PC-3 (cell line): ENCODE measurements at regions not wholly inside any gene's neighbourhood (a gene's known extent, or its start where the extent isn't known, plus 50 kb on each side); places are given as distances from the start of the nearest gene placed in this dataset.

Experiments
- ATAC-seq: fragments of 200-7000 bp; cut with Tn5 transposase; 2 replicates; pipeline ENCODE4 v1.9.1; 2020; ENCODE audit warnings: mild to moderate bottlenecking, moderate library complexity
- BruUV-seq: library from RNA; stranded (reverse); fragments of 400-500 nt; replicated peaks from 2 replicates; lab custom pipeline; 2021; lab: Mats Ljungman, UMichigan
- CTCF ChIA-PET: fragments of 300-600 bp; sonication (Branson Sonifier 250); formaldehyde crosslinking; loops from one replicate; lab custom pipeline; 2022; ENCODE audit warnings: antibody characterized with exemption; lab: Charles Lee
- POLR2A ChIA-PET: fragments of 300-600 bp; sonication (Branson Sonifier 250); formaldehyde crosslinking; loops from one replicate; lab custom pipeline; 2022; ENCODE audit warnings: antibody characterized with exemption; ENCODE audit not compliant: unreplicated experiment; lab: Charles Lee
- DNase-seq: peaks from one replicate; pipeline ENCODE4 v3.0.0-alpha.2; 2015
- H2AFZ ChIP-seq: fragments of 300-600 bp; sonication (generic); 2 replicates; pipeline ENCODE4 v1.6.0; 2016; ENCODE audit warnings: antibody characterized with exemption, low read length
- H3F3A ChIP-seq: fragments of 300-600 bp; sonication (generic); one replicate; pipeline ENCODE4 v1.6.0; 2017; ENCODE audit warnings: antibody characterized with exemption, low read length, control low read depth, mild to moderate bottlenecking; ENCODE audit not compliant: unreplicated experiment
- H3K27ac ChIP-seq: fragments of 300-600 bp; sonication (generic); 2 replicates; pipeline ENCODE4 v1.5.1; 2016; ENCODE audit warnings: mild to moderate bottlenecking, low read length
- H3K27me3 ChIP-seq: fragments of 300-600 bp; sonication (generic); 2 replicates; pipeline ENCODE4 v1.6.1; 2016; ENCODE audit warnings: low read length, mixed read lengths
- H3K36me3 ChIP-seq: fragments of 300-600 bp; sonication (generic); 2 replicates; pipeline ENCODE4 v1.6.1; 2016; ENCODE audit warnings: low read depth, mixed run types, low read length, mixed read lengths
- H3K4me1 ChIP-seq: fragments of 300-600 bp; sonication (generic); 2 replicates; pipeline ENCODE4 v1.5.1; 2016; ENCODE audit warnings: low read length; ENCODE audit not compliant: insufficient read depth
- H3K4me2 ChIP-seq: fragments of 300-600 bp; sonication (generic); 2 replicates; pipeline ENCODE4 v1.6.0; 2016; ENCODE audit warnings: low read length
- H3K4me3 ChIP-seq: fragments of 300-600 bp; sonication (generic); 2 replicates; pipeline ENCODE4 v1.5.1; 2016; ENCODE audit warnings: mild to moderate bottlenecking, low read length, mixed read lengths
- H3K79me2 ChIP-seq: fragments of 300-600 bp; sonication (generic); 2 replicates; pipeline ENCODE4 v1.6.1; 2017; ENCODE audit warnings: low read length, mixed read lengths
- H3K9ac ChIP-seq: fragments of 300-600 bp; sonication (generic); 2 replicates; pipeline ENCODE4 v1.6.0; 2016; ENCODE audit warnings: mild to moderate bottlenecking, low read length
- H3K9me2 ChIP-seq: fragments of 300-600 bp; sonication (generic); replicated peaks from 2 replicates; pipeline ENCODE4 v1.6.1; 2016; ENCODE audit warnings: mixed run types, low read length, mixed read lengths
- H3K9me3 ChIP-seq: fragments of 300-600 bp; sonication (generic); 2 replicates; pipeline ENCODE4 v1.6.1; 2016; ENCODE audit warnings: low read length, mixed read lengths
- H4K20me1 ChIP-seq: fragments of 300-600 bp; sonication (generic); 2 replicates; pipeline ENCODE4 v1.6.1; 2016; ENCODE audit warnings: low read length, mixed read lengths
- CTCF ChIP-seq: fragments of 300-600 bp; sonication (generic); conservative IDR thresholded peaks from 2 replicates; pipeline ENCODE4 v1.5.1; 2017; ENCODE audit warnings: antibody characterized with exemption, low read depth, mild to moderate bottlenecking, low read length
- EZH2 ChIP-seq: fragments of 300-600 bp; sonication (generic); IDR thresholded peaks from one replicate; pipeline ENCODE4 v1.6.1; 2017; ENCODE audit warnings: antibody characterized with exemption, mild to moderate bottlenecking, low read length; ENCODE audit not compliant: unreplicated experiment
- EZH2phosphoT487 ChIP-seq: fragments of 300-600 bp; sonication (generic); IDR thresholded peaks from 2 replicates; pipeline ENCODE4 v1.6.1; 2018; ENCODE audit warnings: mild to moderate bottlenecking, antibody characterized with exemption, low read length, borderline replicate concordance
- intact Hi-C: fragments of 100-400 bp; cut with micrococcal nuclease; formaldehyde crosslinking; loops from 2 replicates; pipeline ENCODE4 v1.9.0; 2023

- Histone ChIP-seq H3K36me3 (no peaks in the 10 kb centered on the region), H3K4me1 (no peaks in the 10 kb centered on the region), H3F3A (no peaks in the 10 kb centered on the region), H3K4me3 (no peak overlapping the region), H3K79me2 (no peaks in the 10 kb centered on the region), H3K4me2 (no peak overlapping the region), H3K9me3 (peaks cover 11% of the 10 kb centered on the region; the same call in 1 of the 2 replicates), H4K20me1 (no peaks in the 10 kb centered on the region), H3K9me2 (no peaks in the 10 kb centered on the region), H3K27me3 (no peaks in the 10 kb centered on the region), H3K9ac (no peak overlapping the region), H3K27ac (no peak overlapping the region), H2AFZ (no peak overlapping the region)
- intact Hi-C loops, result no loop called here
- BruUV-seq, result no TSS peak
- ChIA-PET CTCF (no interaction called here), POLR2A (no interaction called here)
- no peak for TF ChIP-seq EZH2
- no peak for TF ChIP-seq CTCF
- TF ChIP-seq EZH2phosphoT487, result no peak
- DNase-seq (no peak), ATAC-seq (no peak)
Observed at GRCh38 chr21:24200052-24200451, 1407.2 kb downstream of the MRPL39 start.

DNA sequence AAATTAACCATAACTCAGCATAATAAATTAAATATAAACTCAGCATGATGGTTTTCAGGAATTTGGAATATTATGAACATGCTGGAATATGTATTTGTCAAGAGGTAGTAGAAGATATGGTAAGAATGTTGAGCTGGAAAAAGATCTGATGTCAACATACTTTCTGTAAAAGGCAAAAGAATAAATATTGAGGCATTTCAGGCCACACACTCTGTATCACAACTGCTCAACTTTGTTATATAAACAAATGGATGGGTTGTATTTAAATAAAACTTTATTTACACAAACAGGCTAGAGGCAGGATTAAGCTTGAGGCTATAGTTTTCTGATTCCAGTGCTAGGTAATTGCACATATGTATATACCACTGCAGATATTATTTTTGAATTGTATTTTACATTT, 1409.4 kb downstream of the MRPL39 start:
- Histone ChIP-seq H3K79me2 (no peaks in the 10 kb centered on the region), H3K27me3 (no peaks in the 10 kb centered on the region), H3K4me2 (no peak overlapping the region), H3K4me1 (no peaks in the 10 kb centered on the region), H3F3A (no peaks in the 10 kb centered on the region), H3K9me2 (no peaks in the 10 kb centered on the region), H3K9me3 (peaks cover 11% of the 10 kb centered on the region; the same call in 1 of the 2 replicates), H3K27ac (no peak overlapping the region), H2AFZ (no peak overlapping the region), H3K9ac (no peak overlapping the region), H3K4me3 (no peak overlapping the region), H3K36me3 (no peaks in the 10 kb centered on the region), H4K20me1 (no peaks in the 10 kb centered on the region)
- BruUV-seq, result no TSS peak
- intact Hi-C loops, result no loop called here
- DNase-seq, result no peak
- POLR2A ChIA-PET, result no interaction called here
- TF ChIP-seq CTCF (no peak), EZH2 (no peak), EZH2phosphoT487 (no peak)
- ATAC-seq, result no peak
- CTCF ChIA-PET, result interaction anchor here (0.6 kb wide), 1 partner anchor 52 kb away, joined by 4 read pairs; no protein-coding TSS in a partner anchor

DNA sequence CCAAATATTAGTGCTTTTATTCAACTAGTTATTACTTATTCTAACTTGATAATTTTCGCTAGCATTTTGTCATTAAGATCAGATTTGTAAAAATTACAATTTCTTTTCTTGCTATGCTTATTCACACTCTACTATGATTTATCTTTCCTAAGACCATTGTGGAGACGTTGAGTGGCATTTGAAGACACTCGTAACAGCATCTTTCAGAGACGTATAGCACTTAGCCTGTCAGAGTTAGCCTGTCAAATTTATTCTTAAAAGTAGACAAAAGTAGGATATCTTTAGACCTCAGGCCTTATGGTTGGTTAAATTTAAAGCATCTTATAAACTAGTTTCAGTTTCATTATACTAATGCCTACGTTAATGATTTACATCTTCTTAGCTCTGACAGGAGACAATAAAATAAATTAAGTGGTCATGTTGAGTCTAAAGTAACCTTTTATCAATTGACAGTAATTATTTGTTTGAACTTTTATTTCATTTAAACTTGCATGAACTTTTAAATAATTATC, 1410.1 kb downstream of the MRPL39 start:
- no peaks in the 10 kb centered on the region for H3F3A ChIP-seq
- no peak for ATAC-seq
- H3K4me3 ChIP-seq, result no peak overlapping the region
- H3K79me2 ChIP-seq, result no peaks in the 10 kb centered on the region
- no peak overlapping the region for H3K27ac ChIP-seq
- CTCF ChIA-PET, result interaction anchor here (0.6 kb wide), 1 partner anchor 53 kb away, joined by 4 read pairs; no protein-coding TSS in a partner anchor
- TF ChIP-seq EZH2phosphoT487 (no peak), EZH2 (no peak), CTCF (no peak)
- POLR2A ChIA-PET, result no interaction called here
- H3K9me3 ChIP-seq, result peaks cover 11% of the 10 kb centered on the region; the same call in 1 of the 2 replicates
- H3K4me1 ChIP-seq, result no peaks in the 10 kb centered on the region
- intact Hi-C loops, result no loop called here
- no peaks in the 10 kb centered on the region for H4K20me1 ChIP-seq
- no peak overlapping the region for H3K4me2 ChIP-seq
- H3K9ac ChIP-seq, result no peak overlapping the region
- no peaks in the 10 kb centered on the region for H3K9me2 ChIP-seq
- DNase-seq, result no peak
- BruUV-seq, result no TSS peak
- no peaks in the 10 kb centered on the region for H3K27me3 ChIP-seq
- no peaks in the 10 kb centered on the region for H3K36me3 ChIP-seq
- H2AFZ ChIP-seq, result no peak overlapping the region
